PC-3 (cell line): ENCODE measurements at regions not wholly inside any gene's neighbourhood (a gene's known extent, or its start where the extent isn't known, plus 50 kb on each side); places are given as distances from the start of the nearest gene placed in this dataset.

Experiments
- CTCF ChIP-seq: fragments of 300-600 bp; sonication (generic); conservative IDR thresholded peaks from 2 replicates; pipeline ENCODE4 v1.5.1; 2017; ENCODE audit warnings: antibody characterized with exemption, low read depth, mild to moderate bottlenecking, low read length
- EZH2 ChIP-seq: fragments of 300-600 bp; sonication (generic); IDR thresholded peaks from one replicate; pipeline ENCODE4 v1.6.1; 2017; ENCODE audit warnings: antibody characterized with exemption, mild to moderate bottlenecking, low read length; ENCODE audit not compliant: unreplicated experiment

DNA sequence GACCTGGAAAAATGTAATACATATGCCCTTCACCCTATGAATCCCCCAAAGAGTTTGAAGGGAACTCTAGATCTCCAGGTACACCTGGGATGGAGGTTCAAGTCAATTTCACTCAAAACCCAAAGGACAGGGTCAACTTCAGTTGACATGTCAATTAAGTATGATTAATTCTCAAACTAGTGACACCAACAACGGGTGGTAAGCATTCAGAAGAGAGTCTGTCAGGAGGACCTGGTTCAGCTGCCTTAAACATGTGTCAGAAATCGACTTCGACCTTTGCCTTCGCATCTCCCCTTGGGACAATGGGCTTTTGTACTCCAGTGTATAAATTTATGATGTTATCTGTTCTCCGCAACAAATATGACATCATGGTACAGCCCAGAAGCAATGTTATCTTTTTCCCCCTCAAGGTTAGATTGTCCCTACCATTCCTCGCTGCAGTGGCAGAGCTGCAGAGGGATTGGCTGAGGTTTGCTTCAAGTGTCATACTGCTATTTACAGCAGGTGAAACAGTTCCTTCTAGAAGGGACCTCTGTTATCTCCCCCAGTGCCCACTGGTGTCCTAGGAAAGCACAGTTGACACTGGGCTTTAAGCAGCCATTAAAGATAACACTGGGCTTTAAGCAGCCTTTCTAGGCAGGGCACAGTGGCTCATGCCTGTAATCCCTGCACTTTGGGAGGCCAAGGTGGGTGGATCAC is 94.7 kb upstream of the SNX9 start:
- no peak for TF ChIP-seq CTCF
- no peak for TF ChIP-seq EZH2
